T-helper 17 cell (primary cell): ENCODE measurements at regions not wholly inside any gene's neighbourhood (a gene's known extent, or its start where the extent isn't known, plus 50 kb on each side); places are given as distances from the start of the nearest gene placed in this dataset.

ENCODE experiments used
- ATAC-seq: fragments of 150-1000 bp; cut with Tn5 transposase; 2 replicates; pipeline ENCODE4 v1.10.0; 2021; ENCODE audit warnings: mild to moderate bottlenecking, moderate library complexity
- DNase-seq, 3 donors: peaks; one replicate each; pipeline versions ENCODE4 v3.0.0 to v3.0.0-alpha.2; 2020 to 2021
- H3K9me3 ChIP-seq: one replicate; pipeline ENCODE4 v1.7.0; 2013; ENCODE audit warnings: low read length, mild to moderate bottlenecking; ENCODE audit not compliant: control insufficient read depth, poor library complexity, severe bottlenecking
- H3K27ac Mint-ChIP-seq: one replicate; pipeline ENCODE4 v1.8.0; 2022; ENCODE audit warnings: mild to moderate bottlenecking, moderate library complexity, mixed read lengths
- H3K27me3 Mint-ChIP-seq: one replicate; pipeline ENCODE4 v1.8.0; 2022; ENCODE audit warnings: mixed read lengths
- H3K36me3 Mint-ChIP-seq: one replicate; pipeline ENCODE4 v1.8.0; 2022; ENCODE audit warnings: low read depth, mixed read lengths
- H3K4me1 Mint-ChIP-seq: one replicate; pipeline ENCODE4 v1.8.0; 2022; ENCODE audit warnings: mild to moderate bottlenecking, mixed read lengths
- H3K4me3 Mint-ChIP-seq: one replicate; pipeline ENCODE4 v1.8.0; 2022; ENCODE audit warnings: mild to moderate bottlenecking, moderate library complexity, mixed read lengths

- H3K27ac Mint-ChIP-seq: no peak overlapping the region
- no peaks in the 10 kb centered on the region for H3K9me3 ChIP-seq
- DNase-seq (no peak), ATAC-seq (peak; percentile 37)
- H3K27me3 Mint-ChIP-seq: peaks cover 4% of the 10 kb centered on the region
- peaks cover 13% of the 10 kb centered on the region for H3K4me1 Mint-ChIP-seq
- no peak overlapping the region for H3K4me3 Mint-ChIP-seq
- no peaks in the 10 kb centered on the region for H3K36me3 Mint-ChIP-seq
Observed at GRCh38 chr6:15953152-15953880, 175.6 kb upstream of the MYLIP start.

GRCh38 chr6:15952231-15953151, 176.4 kb upstream of the MYLIP start:
- H3K36me3 Mint-ChIP-seq: no peaks in the 10 kb centered on the region
- peaks cover 1% of the 10 kb centered on the region for H3K27me3 Mint-ChIP-seq
- peak overlapping the region; percentile 15 for H3K4me3 Mint-ChIP-seq
- no peak for DNase-seq
- no peak for ATAC-seq
- peaks cover 13% of the 10 kb centered on the region for H3K4me1 Mint-ChIP-seq
- H3K9me3 ChIP-seq: no peaks in the 10 kb centered on the region
- no peak overlapping the region for H3K27ac Mint-ChIP-seq

GRCh38 chr6:15950962-15951569, 177.8 kb upstream of the MYLIP start:
- peaks cover 2% of the 10 kb centered on the region for H3K9me3 ChIP-seq
- H3K27me3 Mint-ChIP-seq: no peaks in the 10 kb centered on the region
- no peak overlapping the region for H3K27ac Mint-ChIP-seq
- ATAC-seq: no peak
- no peak for DNase-seq
- H3K4me1 Mint-ChIP-seq: peaks cover 11% of the 10 kb centered on the region
- H3K4me3 Mint-ChIP-seq: no peak overlapping the region
- H3K36me3 Mint-ChIP-seq: no peaks in the 10 kb centered on the region

GRCh38 chr6:15949982-15950381, 178.9 kb upstream of the MYLIP start:
- no peaks in the 10 kb centered on the region for H3K27me3 Mint-ChIP-seq
- H3K9me3 ChIP-seq: peaks cover 2% of the 10 kb centered on the region
- DNase-seq: no peak
- ATAC-seq: no peak
- no peak overlapping the region for H3K4me3 Mint-ChIP-seq
- no peak overlapping the region for H3K27ac Mint-ChIP-seq
- H3K4me1 Mint-ChIP-seq: peaks cover 11% of the 10 kb centered on the region
- no peaks in the 10 kb centered on the region for H3K36me3 Mint-ChIP-seq

- Mint-ChIP-seq H3K4me3 (no peak overlapping the region), H3K27ac (no peak overlapping the region), H3K27me3 (no peaks in the 10 kb centered on the region), H3K36me3 (no peaks in the 10 kb centered on the region), H3K4me1 (peaks cover 9% of the 10 kb centered on the region)
- ATAC-seq: no peak
- no peak for DNase-seq
- peaks cover 2% of the 10 kb centered on the region for H3K9me3 ChIP-seq
Observed at GRCh38 chr6:15948930-15949900, 179.7 kb upstream of the MYLIP start.

- H3K4me3 Mint-ChIP-seq: no peak overlapping the region
- no peak for DNase-seq
- peaks cover 2% of the 10 kb centered on the region for H3K9me3 ChIP-seq
- H3K27me3 Mint-ChIP-seq: no peaks in the 10 kb centered on the region
- no peaks in the 10 kb centered on the region for H3K36me3 Mint-ChIP-seq
- no peak for ATAC-seq
- H3K27ac Mint-ChIP-seq: no peak overlapping the region
- peaks cover 3% of the 10 kb centered on the region for H3K4me1 Mint-ChIP-seq
Observed at GRCh38 chr6:15947923-15948322, 181.0 kb upstream of the MYLIP start.

- H3K27me3 Mint-ChIP-seq: no peaks in the 10 kb centered on the region
- DNase-seq: no peak
- ATAC-seq: no peak
- peaks cover 2% of the 10 kb centered on the region for H3K9me3 ChIP-seq
- H3K4me3 Mint-ChIP-seq: no peak overlapping the region
- no peak overlapping the region for H3K27ac Mint-ChIP-seq
- no peaks in the 10 kb centered on the region for H3K36me3 Mint-ChIP-seq
- H3K4me1 Mint-ChIP-seq: peaks cover 2% of the 10 kb centered on the region
Observed at GRCh38 chr6:15947436-15947835, 181.4 kb upstream of the MYLIP start.

GRCh38 chr6:15946701-15947385, 182.0 kb upstream of the MYLIP start:
- no peaks in the 10 kb centered on the region for H3K4me1 Mint-ChIP-seq
- H3K27me3 Mint-ChIP-seq: no peaks in the 10 kb centered on the region

GRCh38 chr6:15945593-15946159, 183.2 kb upstream of the MYLIP start:
- Mint-ChIP-seq H3K4me3 (no peak overlapping the region), H3K36me3 (no peaks in the 10 kb centered on the region)
- ATAC-seq: no peak

More at GRCh38 chr6:15946701-15947385, 182.0 kb upstream of the MYLIP start:
- Mint-ChIP-seq H3K4me3 (no peak overlapping the region), H3K27ac (no peak overlapping the region), H3K36me3 (no peaks in the 10 kb centered on the region)
- peaks cover 2% of the 10 kb centered on the region for H3K9me3 ChIP-seq
- DNase-seq (no peak), ATAC-seq (no peak)

GRCh38 chr6:15943423-15943822, 185.5 kb upstream of the MYLIP start:
- H3K27ac Mint-ChIP-seq: no peak overlapping the region
- no peak for DNase-seq
- no peak for ATAC-seq
- H3K4me3 Mint-ChIP-seq: no peak overlapping the region
- H3K36me3 Mint-ChIP-seq: no peaks in the 10 kb centered on the region
- no peaks in the 10 kb centered on the region for H3K4me1 Mint-ChIP-seq
- peaks cover 2% of the 10 kb centered on the region for H3K9me3 ChIP-seq
- H3K27me3 Mint-ChIP-seq: no peaks in the 10 kb centered on the region

More at GRCh38 chr6:15945593-15946159, 183.2 kb upstream of the MYLIP start:
- H3K9me3 ChIP-seq: peaks cover 2% of the 10 kb centered on the region
- Mint-ChIP-seq H3K27me3 (no peaks in the 10 kb centered on the region), H3K4me1 (no peaks in the 10 kb centered on the region), H3K27ac (no peak overlapping the region)
- no peak for DNase-seq

GRCh38 chr6:15941168-15941567, 187.7 kb upstream of the MYLIP start:
- Mint-ChIP-seq H3K27me3 (peaks cover 6% of the 10 kb centered on the region), H3K36me3 (no peaks in the 10 kb centered on the region), H3K27ac (no peak overlapping the region), H3K4me3 (no peak overlapping the region), H3K4me1 (peaks cover 3% of the 10 kb centered on the region)
- ATAC-seq (no peak), DNase-seq (no peak)
- H3K9me3 ChIP-seq: no peaks in the 10 kb centered on the region

- DNase-seq (no peak), ATAC-seq (no peak)
- H3K9me3 ChIP-seq: no peaks in the 10 kb centered on the region
- Mint-ChIP-seq H3K4me3 (no peak overlapping the region), H3K4me1 (peaks cover 3% of the 10 kb centered on the region), H3K36me3 (no peaks in the 10 kb centered on the region), H3K27me3 (peaks cover 6% of the 10 kb centered on the region), H3K27ac (no peak overlapping the region)
Observed at GRCh38 chr6:15938107-15938506, 190.8 kb upstream of the MYLIP start.
